Psoas muscle (tissue), 7 donors: ENCODE measurements at regions not wholly inside any gene's neighbourhood (a gene's known extent, or its start where the extent isn't known, plus 50 kb on each side); places are given as distances from the start of the nearest gene placed in this dataset.
A peak's percentile ranks its signal among the peaks of the same experiment; 100 is the strongest.

ENCODE experiments used
- ATAC-seq, 4 donors: fragments of 200-7000 bp; cut with Tn5 transposase; one replicate each; pipeline ENCODE4 v1.9.1; 2020; ENCODE audit warnings: moderate library complexity in 3 of 4, mild to moderate bottlenecking in 2 of 4
- DNase-seq, 2 donors: peaks; one replicate each; pipeline ENCODE4 v3.0.0-alpha.2; 2020
- H3K27ac ChIP-seq: fragments of 200-600 bp; one replicate; pipeline ENCODE4 v1.8.0; 2022
- H3K27me3 ChIP-seq, 3 donors: fragments of 200-600 bp in 1 of 3; one replicate each; pipeline versions ENCODE4 v1.6.1 to v1.8.0; 2013 to 2022; ENCODE audit warnings: low read length in 2 of 3, mild to moderate bottlenecking in 2 of 3, moderate library complexity in 1 of 3; ENCODE audit not compliant: insufficient read depth in 3 of 3
- H3K36me3 ChIP-seq, 2 donors: fragments of 200-600 bp in 1 of 2; one replicate each; pipeline versions ENCODE4 v1.6.1 to v1.8.0; 2013 to 2022; ENCODE audit warnings: low read depth in 1 of 2, mild to moderate bottlenecking in 1 of 2, moderate library complexity in 1 of 2; ENCODE audit not compliant: insufficient read depth in 1 of 2
- H3K4me1 ChIP-seq: fragments of 200-600 bp; one replicate; pipeline ENCODE4 v1.8.0; 2022
- H3K4me3 ChIP-seq: fragments of 200-600 bp; one replicate; pipeline ENCODE4 v1.8.0; 2022; ENCODE audit warnings: mild to moderate bottlenecking
- H3K9me3 ChIP-seq: fragments of 200-600 bp; one replicate; pipeline ENCODE4 v1.8.0; 2022
- WGBS, 3 donors: extraction: QIAGEN DNeasy Blood & Tissue Kit; methylation state at CpG; one replicate each; pipeline versions ENCODE4 v1.1.6 to v1.1.7; 2013; 5-methylcytosine and 5-hydroxymethylcytosine counted together
- intact Hi-C, 2 donors: fragments of 100-400 bp; cut with DNase I; formaldehyde crosslinking; loops; one replicate each; pipeline versions ENCODE4 v1.11.0 to v1.14.2; 2022
- TF ChIP-seq, protein P1 (sequence below): fragments of 200-600 bp; IDR thresholded peaks from one replicate; pipeline ENCODE4 v1.8.0; 2022; ENCODE audit warnings: antibody characterized with exemption
- donor health status: healthy with polysubstance abuse.
- donor health status: DM: no; HTN: no; CAD: no; lungs with moderate emphysema.
- donor health status: Bipolar disorder and iron deficiency.
- donor health status: healthy.
- donor health status: DM: yes; HTN: yes; CAD: no.
- donor health status: DM: no; HTN: no; CAD: no.
- donor health status: DM: yes; HTN: yes; CAD: no.

DNA sequence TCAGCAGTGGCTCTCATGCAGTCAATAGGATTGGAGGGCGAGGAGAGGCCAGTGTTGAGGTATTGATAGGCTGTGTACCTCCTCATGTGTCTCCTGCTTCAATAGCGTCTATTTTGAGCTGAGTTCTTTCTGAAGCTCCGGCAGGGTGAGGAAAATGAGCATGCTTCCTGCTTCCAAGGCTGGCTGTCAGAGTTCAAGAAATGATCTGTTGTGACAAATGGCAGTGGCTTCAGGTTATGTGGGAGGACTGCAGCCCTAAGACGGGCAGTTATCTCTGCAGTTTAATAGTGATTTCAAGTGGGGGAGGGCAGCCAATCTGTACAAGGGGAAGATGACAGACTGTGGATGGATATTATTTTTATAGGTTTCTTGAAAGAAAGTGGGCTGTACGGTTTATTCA lies 54.0 kb upstream of the CXCL14 start:
- ATAC-seq (no peak), DNase-seq (no peak)
- no peak overlapping the region for H3K4me3 ChIP-seq
- no peaks in the 10 kb centered on the region for H3K27me3 ChIP-seq
- 16 to 37% (median 24%) methylated on average over 5 of the region's 5 CpGs for WGBS, 3 donors
- H3K9me3 ChIP-seq, result no peaks in the 10 kb centered on the region
- TF ChIP-seq, protein P1, sequence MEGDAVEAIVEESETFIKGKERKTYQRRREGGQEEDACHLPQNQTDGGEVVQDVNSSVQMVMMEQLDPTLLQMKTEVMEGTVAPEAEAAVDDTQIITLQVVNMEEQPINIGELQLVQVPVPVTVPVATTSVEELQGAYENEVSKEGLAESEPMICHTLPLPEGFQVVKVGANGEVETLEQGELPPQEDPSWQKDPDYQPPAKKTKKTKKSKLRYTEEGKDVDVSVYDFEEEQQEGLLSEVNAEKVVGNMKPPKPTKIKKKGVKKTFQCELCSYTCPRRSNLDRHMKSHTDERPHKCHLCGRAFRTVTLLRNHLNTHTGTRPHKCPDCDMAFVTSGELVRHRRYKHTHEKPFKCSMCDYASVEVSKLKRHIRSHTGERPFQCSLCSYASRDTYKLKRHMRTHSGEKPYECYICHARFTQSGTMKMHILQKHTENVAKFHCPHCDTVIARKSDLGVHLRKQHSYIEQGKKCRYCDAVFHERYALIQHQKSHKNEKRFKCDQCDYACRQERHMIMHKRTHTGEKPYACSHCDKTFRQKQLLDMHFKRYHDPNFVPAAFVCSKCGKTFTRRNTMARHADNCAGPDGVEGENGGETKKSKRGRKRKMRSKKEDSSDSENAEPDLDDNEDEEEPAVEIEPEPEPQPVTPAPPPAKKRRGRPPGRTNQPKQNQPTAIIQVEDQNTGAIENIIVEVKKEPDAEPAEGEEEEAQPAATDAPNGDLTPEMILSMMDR, result no peak
- intact Hi-C loops, result no loop called here
- H3K27ac ChIP-seq, result no peak overlapping the region
- H3K4me1 ChIP-seq, result no peaks in the 10 kb centered on the region
- no peaks in the 10 kb centered on the region for H3K36me3 ChIP-seq

DNA sequence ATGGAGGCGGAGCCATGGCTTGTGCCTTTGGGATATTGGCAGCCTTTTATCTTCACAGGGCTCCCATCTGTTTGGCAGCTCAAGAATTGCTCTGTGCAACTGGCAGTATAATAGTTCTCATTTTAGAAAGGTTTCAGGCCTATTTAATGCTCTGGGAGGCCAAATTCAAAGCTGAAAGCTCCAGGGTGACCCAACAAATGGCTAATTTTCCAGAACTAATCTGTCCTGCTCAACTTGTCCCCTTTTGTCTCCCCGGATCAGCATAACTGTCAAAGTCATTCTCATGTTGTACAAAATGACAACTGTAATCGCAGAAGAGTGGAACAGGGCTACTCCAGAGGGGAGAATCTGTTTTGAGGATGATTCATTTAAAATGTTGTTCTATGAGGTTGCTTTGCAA lies 52.6 kb upstream of the CXCL14 start:
- H3K36me3 ChIP-seq, result no peaks in the 10 kb centered on the region
- H3K4me1 ChIP-seq, result no peaks in the 10 kb centered on the region
- H3K9me3 ChIP-seq, result no peaks in the 10 kb centered on the region
- ATAC-seq, result peak in 2 of 4 donors; percentile 15 to 32
- intact Hi-C loops, result no loop called here
- H3K27ac ChIP-seq, result no peak overlapping the region
- H3K27me3 ChIP-seq, result no peaks in the 10 kb centered on the region
- no peak for DNase-seq
- 48 to 72% (median 71%) methylated on average over 3 of the region's 3 CpGs for WGBS, 3 donors
- H3K4me3 ChIP-seq, result no peak overlapping the region
- TF ChIP-seq, protein P1, result no peak

DNA sequence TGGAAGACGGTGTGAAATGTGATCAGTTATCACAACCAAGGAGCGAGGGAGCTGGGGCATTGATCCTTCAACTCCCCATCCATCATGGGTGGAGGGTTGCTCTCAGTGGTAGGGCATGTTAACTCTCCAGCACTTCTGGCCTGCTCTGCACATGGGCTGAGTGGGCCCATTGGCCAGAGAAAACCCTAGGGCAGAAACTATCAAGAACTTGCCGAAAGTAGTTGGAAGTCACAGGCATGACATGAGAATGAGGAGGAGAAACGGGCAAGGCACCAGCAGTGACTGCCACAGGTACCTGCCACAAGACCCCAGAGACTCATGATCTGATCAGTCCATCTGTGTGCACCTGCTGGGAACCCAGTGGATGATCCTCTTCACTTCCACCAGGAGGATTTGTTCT lies 50.9 kb upstream of the CXCL14 start:
- no peak for DNase-seq
- Histone ChIP-seq H3K36me3 (no peaks in the 10 kb centered on the region), H3K27ac (no peak overlapping the region), H3K9me3 (no peaks in the 10 kb centered on the region), H3K4me3 (no peak overlapping the region), H3K4me1 (no peaks in the 10 kb centered on the region), H3K27me3 (no peaks in the 10 kb centered on the region)
- TF ChIP-seq, protein P1, result no peak
- 92 to 95% (median 94%) methylated on average over 4 of the region's 4 CpGs for WGBS, 3 donors
- intact Hi-C loops, result no loop called here
- no peak for ATAC-seq

DNA sequence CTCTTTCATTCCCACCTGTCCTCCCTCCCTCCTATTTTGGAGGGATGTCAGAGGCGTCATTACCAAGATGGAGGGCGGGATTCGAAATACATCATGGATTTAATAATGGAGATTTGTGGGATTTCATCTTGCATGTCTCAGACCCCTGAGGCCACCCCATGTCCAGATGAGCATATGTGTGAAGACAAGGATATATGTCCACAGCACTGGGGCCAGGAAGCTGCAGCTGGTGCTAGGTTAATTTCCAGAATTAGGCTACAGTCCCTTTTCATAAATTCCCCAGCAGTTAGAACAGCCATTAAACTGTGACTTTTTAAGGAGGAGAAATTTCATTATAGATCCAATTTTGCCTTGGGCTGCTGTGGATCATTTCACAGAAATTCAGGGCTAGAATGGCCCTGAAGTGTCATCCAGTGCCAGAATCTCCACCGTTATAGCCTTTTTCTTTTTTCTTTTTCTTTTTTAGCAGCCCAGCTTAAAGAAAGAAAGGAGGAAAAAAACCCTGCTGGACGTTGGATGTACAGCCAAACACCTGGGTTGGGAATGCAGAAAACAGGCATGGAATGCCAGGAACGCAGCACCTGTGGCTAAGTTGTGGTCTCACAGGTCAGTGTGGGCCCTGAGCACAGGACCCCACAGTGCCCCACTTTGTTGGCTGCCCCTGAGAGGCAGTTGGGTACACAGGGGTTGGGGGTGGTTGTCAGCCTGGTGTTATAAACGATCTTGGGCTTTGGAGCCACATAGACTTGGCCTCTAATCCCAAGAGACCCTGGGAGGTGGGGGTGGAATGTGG lies 50.2 kb upstream of the CXCL14 start:
- no peak for ATAC-seq
- H3K27ac ChIP-seq, result no peak overlapping the region
- intact Hi-C loops, result no loop called here

More for the DNA sequence above, 50.2 kb upstream of the CXCL14 start:
- H3K27me3 ChIP-seq, result no peaks in the 10 kb centered on the region
- TF ChIP-seq, protein P1, result no peak
- no peaks in the 10 kb centered on the region for H3K36me3 ChIP-seq
- no peak for DNase-seq
- H3K4me1 ChIP-seq, result no peaks in the 10 kb centered on the region
- no peak overlapping the region for H3K4me3 ChIP-seq
- 69 to 70% (median 70%) methylated on average over 7 of the region's 7 CpGs for WGBS, 3 donors
- no peaks in the 10 kb centered on the region for H3K9me3 ChIP-seq
